ENCODE measurements at regions not wholly inside any gene's neighbourhood (a gene's known extent, or its start where the extent isn't known, plus 50 kb on each side); places are given as distances from the start of the nearest gene placed in this dataset.

DNA sequence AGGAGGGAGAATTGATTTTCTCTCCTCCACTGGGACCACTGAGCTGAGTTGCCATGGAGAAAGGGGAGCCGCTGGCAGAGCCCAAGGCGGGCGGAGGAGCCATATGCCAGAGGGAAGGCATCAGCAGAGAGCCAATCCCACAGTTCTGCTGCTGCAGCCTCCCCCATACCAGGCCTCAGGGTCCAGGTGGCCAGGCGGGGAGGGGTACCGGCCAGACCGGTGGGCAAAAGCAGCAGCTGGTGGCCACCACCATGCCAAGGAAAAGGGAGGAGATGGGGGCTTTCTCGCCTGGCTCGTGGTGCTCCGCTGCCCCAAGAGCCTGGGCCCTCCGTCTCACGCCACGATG, 72.8 kb downstream of the PITPNM2 start:
- no peak for DNase-seq (ENCODE audit: low read depth in 2 of 2, low spot score in 1 of 2)

DNA sequence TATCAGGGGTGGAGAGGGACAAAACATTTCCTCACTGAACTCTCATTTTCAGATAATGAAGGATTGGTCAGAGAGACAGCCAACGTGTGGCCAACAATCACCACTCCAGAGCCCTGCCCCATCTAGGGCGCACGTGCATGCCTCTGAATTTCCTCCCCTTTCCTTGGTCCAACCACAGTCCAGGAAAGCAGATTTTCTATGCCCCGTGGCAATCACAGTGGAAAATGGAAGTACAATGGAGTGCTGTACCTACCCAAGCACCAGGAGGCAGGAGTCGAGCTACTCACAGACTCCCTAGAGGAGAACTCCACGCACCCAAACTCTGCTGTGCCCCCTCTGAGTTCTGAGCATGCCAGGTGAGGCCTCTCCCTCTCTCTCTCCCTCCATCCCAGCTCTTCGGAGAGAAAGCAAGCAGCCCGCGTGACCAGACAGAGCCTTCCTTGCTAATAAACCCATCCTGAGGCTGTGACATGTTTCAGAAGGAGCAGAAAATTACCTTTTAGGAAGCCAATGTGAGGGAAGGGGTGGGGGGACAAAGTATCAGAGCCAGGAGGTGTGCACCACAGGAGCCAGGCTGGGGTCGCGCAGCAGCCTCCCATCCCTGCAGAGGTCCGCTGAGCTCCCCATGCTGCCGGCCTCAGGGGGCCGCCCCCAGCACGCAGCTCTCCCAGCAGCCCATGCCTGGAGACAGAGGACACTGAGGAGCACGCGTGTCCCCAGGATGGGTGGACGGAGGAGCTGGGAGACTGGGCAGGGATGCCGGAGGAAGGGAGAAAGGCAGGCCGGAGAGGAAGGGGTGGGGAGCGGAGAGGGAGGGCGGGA, 73.4 kb downstream of the PITPNM2 start:
- DNase-seq (ENCODE audit: low read depth in 2 of 2, low spot score in 1 of 2): no peak

DNA sequence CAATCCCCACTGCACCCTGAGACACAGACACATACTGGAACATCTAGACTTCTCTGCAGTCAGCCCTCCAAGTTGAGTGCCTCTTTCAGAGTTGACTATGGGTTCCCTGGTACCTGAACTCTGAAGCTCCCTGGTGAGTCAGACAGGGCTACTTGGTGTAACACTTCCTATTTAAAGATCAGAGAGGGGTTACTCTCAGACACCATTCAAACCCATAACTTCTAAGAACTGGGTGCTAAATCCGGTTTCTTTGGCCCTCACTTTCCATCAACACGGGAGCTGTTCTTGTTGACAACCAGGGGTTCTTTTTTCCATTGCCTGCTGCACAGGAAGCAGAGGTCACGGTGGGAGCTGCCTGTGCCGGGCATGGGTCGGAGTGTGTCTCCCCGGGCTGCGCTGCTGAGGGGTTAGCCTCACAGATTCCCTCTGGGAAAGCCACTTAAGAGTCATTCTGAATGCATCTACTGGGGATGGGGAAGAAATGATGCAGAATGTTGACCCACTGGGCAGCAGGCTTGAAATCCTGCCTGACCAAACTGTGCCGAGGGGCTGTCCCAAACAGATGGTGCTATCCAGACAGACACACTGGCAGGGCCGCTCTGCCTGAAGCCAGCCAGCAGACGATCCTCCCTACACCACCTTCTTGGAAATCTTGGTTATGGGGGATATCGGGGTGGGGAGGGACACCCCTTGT, 74.1 kb downstream of the PITPNM2 start:
- DNase-seq (ENCODE audit: low read depth in 2 of 2, low spot score in 1 of 2): peak; percentile 15 to 21

DNA sequence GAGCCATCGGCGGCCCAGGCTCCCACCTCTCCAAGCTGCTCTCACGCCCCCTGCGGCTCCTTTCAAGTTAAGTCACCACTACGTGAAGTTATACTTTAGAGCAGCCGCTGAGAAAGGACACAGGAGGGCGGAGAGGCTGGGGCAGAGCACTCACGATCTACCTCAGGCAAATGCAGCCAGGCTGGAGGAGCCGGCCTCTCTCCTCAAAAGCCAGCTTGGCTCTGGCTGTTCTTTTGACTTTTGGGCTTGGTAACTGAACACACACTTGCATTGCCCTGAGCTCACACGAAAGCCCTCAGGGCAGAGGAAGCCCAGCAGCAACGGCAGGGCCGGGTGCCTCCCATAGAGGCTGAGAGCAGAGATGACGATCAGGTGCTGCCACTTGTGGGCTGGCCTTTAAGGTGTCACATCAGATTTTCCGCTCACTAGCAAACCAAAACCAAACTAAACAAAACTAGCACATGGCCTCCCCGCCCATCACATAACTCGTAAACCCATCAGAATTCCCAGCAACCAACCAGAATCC, 75.2 kb downstream of the PITPNM2 start:
- peak; percentile 38 to 69 for DNase-seq (ENCODE audit: low read depth in 2 of 2, low spot score in 1 of 2)

DNA sequence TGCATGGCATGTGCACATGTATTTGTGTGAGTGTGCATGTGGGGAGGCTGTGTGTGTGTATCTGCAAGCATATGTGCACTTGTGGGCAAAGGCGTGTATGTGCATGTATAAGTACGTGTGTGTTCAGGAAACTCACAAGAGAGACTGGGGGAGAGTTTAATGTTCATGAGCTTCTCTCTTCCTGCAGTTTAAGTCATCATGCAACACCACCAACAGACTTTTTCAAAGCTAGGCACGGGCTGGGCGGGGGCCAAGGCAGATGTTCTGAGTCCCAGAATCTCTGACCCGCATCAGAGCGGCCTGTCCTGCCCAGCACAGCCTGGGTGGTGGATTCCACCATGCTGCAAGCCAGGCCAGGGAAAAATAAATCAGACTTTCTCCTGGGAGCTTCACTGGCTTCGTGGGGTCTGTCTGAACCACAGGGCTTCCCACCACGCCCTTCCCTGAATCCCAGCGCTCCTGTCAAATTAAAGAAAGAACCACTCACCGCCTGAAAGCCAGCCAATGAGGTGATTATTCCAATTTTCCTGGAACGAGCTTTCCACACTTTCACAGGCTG, 75.7 kb downstream of the PITPNM2 start:
- no peak for DNase-seq (ENCODE audit: low read depth in 2 of 2, low spot score in 1 of 2)

DNA sequence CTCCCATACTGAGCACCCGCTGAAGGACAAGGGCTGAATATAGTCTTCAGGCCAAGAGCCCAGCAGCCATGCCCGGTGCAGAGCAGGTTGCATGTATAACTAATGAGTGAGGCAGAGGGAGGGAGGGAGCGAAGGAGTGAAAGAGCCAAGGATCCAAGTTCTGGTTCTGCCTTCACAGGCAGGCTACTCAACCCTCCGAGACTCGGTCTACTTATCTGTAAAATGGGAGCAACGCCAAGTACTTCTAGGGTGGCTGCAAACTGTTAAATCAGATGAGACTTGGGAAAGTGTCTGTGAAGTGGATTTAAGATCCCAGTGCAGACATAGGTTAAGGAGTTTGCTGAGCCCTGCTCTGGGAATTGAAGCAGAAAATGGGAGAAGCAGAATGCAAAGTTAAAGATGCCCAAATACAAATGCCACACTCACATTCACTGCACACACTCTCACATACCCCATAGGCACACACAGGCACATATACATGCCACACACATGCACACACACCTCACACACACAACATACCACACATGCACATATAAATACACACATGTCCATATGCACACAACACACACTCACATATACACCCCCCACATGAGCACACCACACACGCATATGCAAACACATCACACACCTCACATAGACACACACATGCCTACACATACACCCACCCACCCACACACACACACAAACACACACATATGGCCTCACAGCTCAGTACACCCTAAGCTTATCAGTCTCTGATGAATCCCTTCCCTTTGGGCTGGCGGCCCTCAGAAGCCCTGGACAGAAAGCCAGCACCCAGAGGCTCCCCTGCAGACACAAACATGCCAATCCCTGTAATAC, 76.7 kb downstream of the PITPNM2 start:
- no peak for DNase-seq (ENCODE audit: low read depth in 2 of 2, low spot score in 1 of 2)

DNA sequence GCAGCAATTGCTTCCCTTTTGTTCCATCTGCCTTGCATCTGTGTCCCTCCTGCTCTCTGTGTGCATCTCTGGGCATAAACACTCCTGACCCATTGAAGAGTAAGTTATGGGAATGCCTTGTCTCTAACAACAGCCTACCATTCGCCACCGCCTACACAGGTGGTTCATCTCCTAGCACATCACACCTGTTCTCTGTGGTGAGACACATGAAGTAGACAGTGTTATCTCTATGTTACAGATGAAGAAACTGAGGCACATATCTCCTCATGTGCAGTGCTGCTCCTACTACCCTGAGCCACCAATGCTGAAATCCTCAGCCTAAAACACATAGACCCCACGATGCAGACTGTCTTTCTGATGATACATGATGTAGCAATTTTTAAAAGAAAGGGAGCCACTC, 77.6 kb downstream of the PITPNM2 start:
- DNase-seq (ENCODE audit: low read depth in 2 of 2, low spot score in 1 of 2): no peak

DNA sequence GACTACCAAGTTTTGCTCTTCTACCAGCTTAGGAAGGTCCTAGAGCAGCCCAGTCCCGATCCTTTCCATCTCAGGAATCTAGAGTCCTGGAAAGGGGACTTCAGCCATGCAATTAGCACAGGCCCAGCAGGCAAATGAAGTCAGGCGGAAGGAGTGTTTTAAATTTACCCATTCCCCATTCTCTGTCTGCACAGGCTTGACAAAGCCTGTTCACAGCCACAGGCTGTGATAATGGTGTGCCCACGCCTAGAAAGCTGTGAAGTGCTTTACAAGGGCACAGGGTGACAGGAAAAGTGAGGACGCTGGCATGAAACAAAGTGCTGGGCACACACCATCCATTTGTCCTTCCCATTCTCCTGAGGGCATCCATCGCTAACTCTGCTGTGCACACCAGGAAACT, 79.0 kb downstream of the PITPNM2 start:
- no peak for DNase-seq (ENCODE audit: low read depth in 2 of 2, low spot score in 1 of 2)

DNA sequence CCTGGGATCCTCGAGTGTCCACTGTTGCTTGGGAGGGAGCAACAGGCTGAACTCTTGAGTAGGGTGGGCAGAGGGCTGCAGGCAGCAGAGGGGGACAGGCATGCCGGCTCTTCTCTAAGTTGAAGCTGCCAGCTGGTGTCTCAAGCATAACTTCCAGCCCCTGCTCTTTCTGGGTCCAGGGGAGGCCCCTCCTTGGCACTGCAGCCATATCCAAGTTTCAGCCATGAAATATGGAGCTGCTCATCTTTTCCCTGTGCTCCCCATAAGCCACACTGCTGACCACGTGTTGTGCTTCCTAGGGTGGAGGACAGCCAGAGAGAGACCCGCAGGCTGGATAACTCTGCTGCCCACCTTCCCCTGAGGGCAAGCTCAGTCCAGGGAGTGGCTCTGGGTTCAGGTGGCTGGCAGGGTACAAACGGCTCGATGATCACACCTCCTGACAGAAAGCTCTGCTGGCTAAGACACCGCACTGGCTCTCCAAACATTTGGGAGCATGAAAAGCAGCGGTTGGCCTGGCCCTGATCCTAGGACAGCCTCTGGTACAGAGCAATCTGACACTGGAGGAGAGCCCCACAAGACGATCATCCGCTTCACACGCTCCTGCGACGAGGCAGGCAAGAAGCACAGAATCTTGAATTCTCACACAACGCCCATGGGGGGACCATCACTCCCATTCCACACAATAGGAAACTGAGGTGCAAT, 79.6 kb downstream of the PITPNM2 start:
- no peak for DNase-seq (ENCODE audit: low read depth in 2 of 2, low spot score in 1 of 2)

DNA sequence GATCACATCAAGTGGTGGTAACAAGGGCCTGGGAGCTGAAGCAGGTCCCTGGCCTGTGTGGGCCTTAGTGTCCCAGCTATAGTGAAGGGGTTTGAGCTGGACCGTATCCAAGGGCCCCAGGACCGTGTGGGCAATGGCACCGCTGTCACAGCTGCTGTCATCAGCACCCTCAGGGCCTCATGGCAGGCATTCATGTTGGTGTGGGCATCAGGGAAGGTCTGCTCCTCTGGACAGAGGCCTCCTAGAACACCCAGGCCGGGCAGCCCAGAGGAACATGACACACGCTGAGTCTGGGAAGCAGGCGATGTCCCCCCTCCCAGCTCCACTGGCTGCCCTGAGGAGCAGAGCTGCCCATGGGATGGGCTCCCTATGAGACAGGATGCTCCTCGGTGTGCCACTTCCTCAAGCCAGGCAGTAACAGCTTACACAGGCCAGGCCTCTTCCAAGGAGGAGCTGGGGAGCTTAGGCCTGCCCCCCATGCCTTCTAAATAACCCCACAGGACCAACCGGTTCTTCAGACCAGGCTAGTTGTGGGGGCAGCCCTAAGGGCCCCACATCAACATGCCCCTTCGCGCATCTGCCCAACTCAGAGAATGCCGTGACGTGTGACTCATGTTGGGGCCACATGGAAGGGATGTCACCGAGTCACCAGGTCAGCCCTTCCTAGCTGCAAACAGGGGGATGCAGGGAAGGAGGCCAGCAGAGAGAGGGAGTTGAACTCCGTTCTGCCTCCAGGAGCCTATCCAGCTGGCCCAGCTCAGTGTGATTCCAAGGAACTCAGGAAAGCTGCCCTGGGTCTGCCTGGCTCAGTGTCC, 80.4 kb downstream of the PITPNM2 start:
- DNase-seq (ENCODE audit: low read depth in 2 of 2, low spot score in 1 of 2): no peak

DNA sequence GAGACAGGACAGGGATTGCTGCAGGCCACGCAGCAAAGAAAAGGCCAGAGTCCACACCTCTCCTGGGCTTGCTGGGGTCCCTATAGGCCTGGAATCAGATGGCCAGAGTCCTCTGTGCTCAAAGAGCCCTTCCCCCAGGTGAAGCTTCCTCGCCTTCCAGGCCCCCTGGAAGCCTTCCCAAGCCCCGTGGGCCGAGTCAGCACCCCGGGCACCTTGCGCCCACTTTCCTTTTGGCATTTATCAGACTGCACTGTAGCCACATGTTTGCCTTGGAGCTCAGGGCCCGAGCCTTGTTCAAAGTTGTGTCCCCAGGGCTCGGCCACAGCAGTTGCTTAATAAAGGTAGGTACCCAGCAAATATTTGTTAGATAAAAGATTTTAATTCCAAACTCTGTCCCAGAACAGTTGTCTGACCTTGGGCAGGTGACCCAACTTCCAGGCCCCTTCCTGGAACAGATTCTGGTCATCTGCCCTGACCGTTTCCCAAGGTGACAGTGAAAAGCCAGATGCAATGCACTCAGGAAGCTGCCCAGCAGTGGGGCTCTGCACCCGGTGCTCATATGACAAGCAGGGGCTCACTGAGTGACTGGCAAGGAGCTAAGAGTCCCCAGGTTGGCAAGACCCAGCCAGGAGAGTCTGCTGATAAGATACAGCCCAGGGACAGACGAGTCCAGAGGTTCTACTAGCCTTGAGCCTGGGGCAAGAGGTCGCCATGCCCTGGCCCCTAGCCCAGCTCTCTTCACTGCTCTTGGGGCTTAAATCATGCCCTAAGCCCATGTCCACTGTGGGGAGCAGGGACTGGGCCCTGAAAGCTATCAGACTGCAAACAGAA, 81.2 kb downstream of the PITPNM2 start:
- DNase-seq (ENCODE audit: low read depth in 2 of 2, low spot score in 1 of 2): no peak

DNA sequence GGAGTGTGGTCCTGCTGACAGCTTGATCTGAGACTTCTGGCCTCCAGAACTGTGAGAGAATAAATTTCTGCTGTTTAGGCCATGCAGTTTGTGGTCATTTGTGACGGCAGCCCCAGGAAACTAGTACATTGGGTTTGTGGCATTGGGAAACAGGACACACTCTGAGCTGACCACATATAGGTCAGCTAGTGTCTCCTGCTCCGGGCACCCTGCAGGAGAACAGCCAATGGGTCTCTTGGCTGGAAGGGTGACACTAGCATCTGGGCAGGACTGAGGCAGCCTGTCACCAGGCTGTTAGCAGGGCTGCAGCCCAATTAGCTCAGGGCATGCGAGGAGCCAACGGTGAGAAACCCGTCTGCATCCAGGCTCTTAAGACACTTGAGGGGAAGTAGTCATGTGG, 83.2 kb downstream of the PITPNM2 start:
- DNase-seq (ENCODE audit: low read depth in 2 of 2, low spot score in 1 of 2): no peak

DNA sequence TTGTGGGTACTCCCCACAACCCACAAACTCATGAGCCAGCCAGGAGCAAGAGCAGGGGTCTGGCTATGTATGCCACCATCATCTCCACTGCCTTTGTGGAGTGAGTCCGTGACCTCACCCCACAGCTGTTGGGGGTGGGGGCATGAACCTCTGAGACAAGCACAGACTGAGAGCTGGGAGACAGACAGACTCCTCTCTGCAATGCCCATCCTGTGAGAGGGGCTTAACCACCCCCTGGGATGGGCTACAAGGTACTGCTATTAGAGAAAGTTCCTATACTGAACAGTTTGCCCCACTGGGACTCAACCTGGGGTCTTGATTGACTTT, 84.5 kb downstream of the PITPNM2 start:
- DNase-seq (ENCODE audit: low read depth in 2 of 2, low spot score in 1 of 2): no peak

DNA sequence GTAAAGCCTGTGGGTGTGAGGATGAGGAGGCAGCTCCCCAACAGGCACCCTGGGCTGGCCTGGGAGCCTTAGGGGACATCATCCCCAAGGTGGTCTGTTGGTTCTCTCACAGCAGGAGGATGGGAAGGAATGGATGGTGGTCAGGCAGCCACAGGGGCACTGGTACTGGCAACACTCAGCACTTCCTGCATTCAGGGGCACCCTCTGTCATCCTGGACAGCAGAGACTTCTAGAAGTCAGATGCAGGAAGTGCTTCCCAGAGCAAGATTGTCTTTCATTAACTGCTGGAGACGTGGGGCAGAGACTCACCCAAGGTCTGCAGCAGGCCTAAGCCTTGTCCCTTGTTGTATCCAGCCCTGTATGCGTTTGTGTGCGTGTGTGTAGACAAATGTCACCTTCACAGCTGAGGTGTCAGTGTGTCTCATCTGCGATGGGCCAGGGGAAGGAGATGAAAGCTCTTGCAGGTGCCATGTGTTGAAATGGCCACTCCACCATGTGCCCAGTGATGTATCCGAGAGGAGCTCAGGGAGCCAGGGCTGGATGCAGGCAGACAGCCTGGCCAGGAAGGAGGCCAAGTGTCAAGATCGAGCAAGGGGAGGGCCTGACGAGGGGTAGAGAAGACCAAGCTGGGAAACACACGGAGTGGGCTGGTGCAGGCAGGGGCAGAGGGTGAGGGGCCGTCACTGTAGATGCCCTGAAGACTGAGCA, 85.1 kb downstream of the PITPNM2 start:
- no peak for DNase-seq (ENCODE audit: low read depth in 2 of 2, low spot score in 1 of 2)

DNA sequence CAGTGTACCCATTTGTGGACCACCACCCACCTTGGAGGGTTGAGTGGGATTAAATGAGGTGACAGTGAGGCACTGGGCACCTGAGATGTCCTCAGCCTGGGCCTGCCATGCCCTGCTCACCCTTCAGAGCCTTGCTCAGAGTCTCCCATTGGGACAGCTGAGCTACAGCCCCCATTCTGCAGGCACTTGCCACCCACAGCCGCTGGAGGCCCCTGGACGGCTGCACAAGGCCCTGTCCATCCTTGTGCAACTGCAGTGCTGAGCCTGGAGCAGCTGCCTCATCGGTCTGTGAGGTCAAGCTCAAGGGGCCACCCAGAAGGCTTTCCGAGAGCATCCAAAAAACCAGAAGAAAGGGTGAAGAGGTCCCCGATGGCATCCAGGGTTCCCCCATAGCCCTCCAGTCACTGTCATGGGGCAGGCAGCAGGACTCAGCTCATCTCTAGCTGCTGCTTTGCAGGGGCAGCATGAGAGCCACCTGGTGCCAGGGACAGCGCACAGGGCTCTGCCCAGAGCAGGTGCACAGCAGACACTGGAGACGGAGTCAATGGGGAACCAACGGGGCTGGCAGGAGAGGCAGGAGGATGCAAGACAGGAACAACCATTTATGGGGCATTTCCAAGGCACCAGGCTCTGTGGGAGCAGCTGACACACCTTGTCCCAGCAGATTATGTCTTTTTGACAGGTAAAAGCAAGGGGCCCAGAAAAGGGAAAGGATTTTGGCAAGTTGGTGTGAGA, 84.6 kb downstream of the ARL6IP4 start:
- DNase-seq (ENCODE audit: low read depth in 2 of 2, low spot score in 1 of 2): no peak

DNA sequence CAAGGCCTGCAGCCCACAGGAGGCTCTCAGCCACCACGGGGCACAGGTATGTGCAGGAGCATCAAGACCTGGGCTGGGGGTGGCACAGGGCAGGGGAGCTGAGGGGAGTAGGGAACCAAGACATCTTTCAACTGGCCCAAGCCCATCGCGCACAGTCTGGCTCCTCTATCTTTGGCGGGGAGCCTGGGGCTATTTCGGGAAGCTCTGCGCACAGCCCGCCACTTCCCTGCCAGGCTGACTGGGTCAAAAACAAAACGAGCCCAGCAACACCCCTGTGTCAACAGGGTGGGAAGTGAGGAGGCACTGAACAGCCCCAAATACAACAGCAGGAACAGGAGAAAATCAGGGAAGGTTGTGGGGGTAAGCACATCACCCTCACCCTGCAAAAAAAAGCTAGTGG, 83.9 kb downstream of the ARL6IP4 start:
- no peak for DNase-seq (ENCODE audit: low read depth in 2 of 2, low spot score in 1 of 2)

DNA sequence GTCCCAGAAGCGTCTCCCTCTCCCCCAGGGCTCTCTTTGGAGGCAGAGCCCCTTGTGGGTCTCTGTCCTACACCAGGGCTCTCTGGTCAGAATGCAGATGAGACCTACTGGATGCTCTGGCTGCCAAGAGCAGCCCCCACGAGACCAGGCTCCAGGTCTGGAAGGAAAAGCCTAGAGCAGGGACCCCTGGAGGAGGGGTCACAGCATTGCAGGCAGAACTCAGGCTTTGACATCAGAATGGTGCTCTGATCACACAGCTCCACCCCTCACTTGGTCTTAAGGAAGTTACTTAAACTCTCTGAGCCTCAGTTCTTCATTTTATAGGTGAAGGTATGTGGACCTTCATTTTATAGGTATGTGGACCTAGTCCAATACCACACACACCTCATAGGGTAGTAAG, 83.1 kb downstream of the ARL6IP4 start:
- no peak for DNase-seq (ENCODE audit: low read depth in 2 of 2, low spot score in 1 of 2)
